ENCODE measurements at regions not wholly inside any gene's neighbourhood (a gene's known extent, or its start where the extent isn't known, plus 50 kb on each side); places are given as distances from the start of the nearest gene placed in this dataset.
"Not testable (repeated sequence)": the region's sequence is repeated elsewhere in the genome, so short reads cannot be mapped to it uniquely, and the experiment has no call there.

DNA sequence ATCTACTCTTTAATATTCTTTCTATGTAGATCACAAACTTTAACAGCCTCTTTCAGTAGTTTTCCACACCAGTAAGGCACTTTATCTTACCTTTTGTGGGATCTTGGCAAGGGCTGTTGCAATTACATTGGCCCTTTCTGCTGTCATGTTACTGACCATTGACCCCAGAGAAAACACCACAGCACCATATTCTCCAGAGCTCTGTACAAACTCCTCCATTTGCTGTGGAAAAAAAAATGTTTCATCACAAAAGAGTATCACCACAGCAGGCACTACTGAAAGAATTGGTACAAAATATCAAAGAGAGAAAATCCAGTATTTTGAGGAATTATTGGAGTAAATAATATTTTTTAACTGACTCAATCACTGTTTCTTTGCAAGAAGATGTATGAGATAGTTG lies 62.3 kb upstream of the UGT2A3 start:
- not testable (repeated sequence) for H3K9me3 Mint-ChIP-seq (ENCODE audit: unreplicated experiment); H3K27me3 Mint-ChIP-seq (ENCODE audit: unreplicated experiment); H3K4me1 Mint-ChIP-seq (ENCODE audit: unreplicated experiment); H3K36me3 Mint-ChIP-seq (ENCODE audit: low read depth, unreplicated experiment); H3K4me3 Mint-ChIP-seq (ENCODE audit: unreplicated experiment); DNase-seq (ENCODE audit: low spot score); H3K27ac Mint-ChIP-seq (ENCODE audit: unreplicated experiment)

DNA sequence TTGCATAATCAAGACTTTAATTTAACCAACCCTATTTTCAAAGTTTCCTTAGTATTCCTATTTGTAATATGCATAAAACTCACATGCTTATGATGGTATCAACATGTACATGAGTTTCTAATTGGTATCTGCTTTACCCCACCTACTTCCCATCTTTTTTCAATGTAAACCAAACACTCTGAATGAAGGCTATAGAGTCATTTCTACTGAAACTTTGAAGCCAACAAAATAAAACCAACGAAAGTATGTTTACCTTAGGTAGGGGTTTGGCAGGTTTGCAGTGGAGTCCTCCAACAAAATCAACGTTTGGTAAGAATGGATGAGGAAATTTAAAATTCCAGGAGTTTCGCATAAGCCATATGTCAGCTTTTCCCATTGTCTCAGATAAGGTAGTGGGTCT lies 66.4 kb upstream of the UGT2A3 start:
- not testable (repeated sequence) for H3K27ac Mint-ChIP-seq (ENCODE audit: unreplicated experiment); DNase-seq (ENCODE audit: low spot score); H3K9me3 Mint-ChIP-seq (ENCODE audit: unreplicated experiment); H3K36me3 Mint-ChIP-seq (ENCODE audit: low read depth, unreplicated experiment); H3K27me3 Mint-ChIP-seq (ENCODE audit: unreplicated experiment); H3K4me1 Mint-ChIP-seq (ENCODE audit: unreplicated experiment); H3K4me3 Mint-ChIP-seq (ENCODE audit: unreplicated experiment)

DNA sequence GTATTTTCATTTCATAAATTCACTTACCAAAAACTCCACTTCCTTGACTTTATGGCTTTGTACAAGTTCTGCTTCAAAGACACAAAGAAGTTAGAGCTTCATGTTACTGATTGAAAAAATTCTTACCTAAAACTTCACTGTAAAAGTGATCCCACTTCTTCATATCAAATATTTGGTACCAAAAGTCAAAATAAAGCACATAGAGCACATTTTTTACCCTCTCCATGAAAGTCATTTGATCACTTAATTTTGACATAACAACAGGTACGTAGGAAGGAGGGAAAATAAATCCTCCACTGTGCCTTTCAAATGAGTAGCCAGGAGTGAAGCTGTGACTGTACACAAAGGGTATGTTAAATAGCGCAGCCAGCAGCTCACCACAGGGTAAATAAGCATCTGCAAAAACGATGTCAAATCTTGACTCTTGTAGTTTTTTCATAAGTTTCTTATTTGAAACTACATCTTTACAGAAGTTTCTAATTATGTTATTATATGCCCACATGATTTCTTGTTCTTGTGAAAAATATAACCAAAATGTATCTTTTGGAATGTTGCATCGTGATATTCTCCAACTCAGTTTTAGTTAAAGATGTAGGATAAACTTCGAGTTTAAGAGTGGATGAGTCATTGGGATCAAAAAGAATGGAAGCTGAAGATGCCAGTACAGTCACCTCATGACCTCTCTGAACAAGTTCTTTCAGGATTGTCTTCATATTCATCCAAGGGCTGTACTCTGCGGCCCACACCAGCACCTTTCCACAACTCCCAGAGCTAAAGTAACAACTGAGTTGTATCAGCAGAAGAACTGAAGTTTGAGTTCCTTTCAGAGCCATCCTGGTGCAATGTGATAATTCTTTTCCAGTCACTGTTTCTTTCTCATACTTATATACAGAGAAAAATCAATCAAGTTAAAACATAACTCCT lies 68.2 kb upstream of the UGT2A3 start:
- not testable (repeated sequence) for H3K36me3 Mint-ChIP-seq (ENCODE audit: low read depth, unreplicated experiment); H3K9me3 Mint-ChIP-seq (ENCODE audit: unreplicated experiment); H3K4me1 Mint-ChIP-seq (ENCODE audit: unreplicated experiment); H3K27me3 Mint-ChIP-seq (ENCODE audit: unreplicated experiment); DNase-seq (ENCODE audit: low spot score); H3K4me3 Mint-ChIP-seq (ENCODE audit: unreplicated experiment); H3K27ac Mint-ChIP-seq (ENCODE audit: unreplicated experiment)

DNA sequence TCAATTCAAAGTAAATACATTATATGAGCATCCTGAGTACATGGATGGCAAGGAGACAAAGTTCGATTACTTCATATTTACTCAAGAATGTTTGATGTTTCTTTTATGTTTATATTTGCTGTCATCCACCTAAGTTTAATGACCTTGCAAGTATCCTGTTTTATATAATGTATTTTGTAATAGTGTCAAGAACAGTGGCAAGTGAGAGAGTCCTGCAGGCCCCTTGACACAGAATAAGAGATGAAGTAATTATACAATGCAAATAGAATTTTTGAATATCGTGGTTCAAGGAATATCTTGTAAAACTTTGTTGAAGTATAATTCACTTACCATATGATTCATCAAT lies 68.8 kb upstream of the UGT2A3 start:
- H3K27me3 Mint-ChIP-seq (ENCODE audit: unreplicated experiment); H3K9me3 Mint-ChIP-seq (ENCODE audit: unreplicated experiment); H3K4me3 Mint-ChIP-seq (ENCODE audit: unreplicated experiment); H3K27ac Mint-ChIP-seq (ENCODE audit: unreplicated experiment); H3K4me1 Mint-ChIP-seq (ENCODE audit: unreplicated experiment); H3K36me3 Mint-ChIP-seq (ENCODE audit: low read depth, unreplicated experiment); DNase-seq (ENCODE audit: low spot score): not testable (repeated sequence)

DNA sequence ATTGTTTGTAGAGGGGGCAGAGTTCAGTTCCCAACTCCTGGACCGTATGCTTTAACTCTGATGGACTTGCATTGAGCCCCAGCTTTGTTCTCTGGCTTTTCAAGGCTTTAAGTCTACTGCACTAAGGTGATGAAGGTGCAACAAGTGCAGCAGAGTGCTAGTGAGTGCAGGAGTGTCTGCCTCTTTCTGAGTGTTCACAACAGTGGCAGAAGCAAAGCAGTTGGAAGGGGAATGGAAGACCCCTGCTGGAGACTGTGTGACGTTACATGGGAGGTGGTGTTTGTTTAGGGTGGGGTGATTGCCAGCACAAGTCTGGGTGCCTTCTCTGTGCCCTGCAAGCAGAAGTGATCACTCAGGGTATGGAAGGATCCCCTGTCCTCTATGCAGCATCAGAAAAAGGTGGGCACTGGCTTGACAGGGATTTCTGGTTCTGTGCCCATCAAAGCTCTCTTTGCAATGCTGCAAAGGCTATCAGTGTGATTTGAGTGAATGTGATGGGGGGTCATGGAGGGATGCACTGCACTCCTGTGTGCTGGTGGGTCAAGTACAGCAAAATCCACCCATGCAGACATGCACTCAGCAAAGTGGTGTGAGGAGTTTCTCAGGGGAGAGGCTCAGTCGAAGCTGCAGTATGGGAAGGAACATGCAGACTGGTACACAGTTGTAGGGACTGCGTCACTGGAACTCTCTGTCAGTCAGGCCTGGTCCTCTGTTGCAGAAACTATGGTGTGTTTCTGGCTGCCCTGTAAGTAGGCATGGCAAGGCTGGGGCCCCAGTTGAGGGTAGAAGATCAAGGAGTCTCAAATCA lies 70.9 kb upstream of the UGT2B7 start:
- Mint-ChIP-seq H3K36me3 (ENCODE audit: low read depth, unreplicated experiment) (no peaks in the 10 kb centered on the region), H3K4me3 (ENCODE audit: unreplicated experiment) (no peak overlapping the region), H3K27me3 (ENCODE audit: unreplicated experiment) (peaks cover 1% of the 10 kb centered on the region), H3K9me3 (ENCODE audit: unreplicated experiment) (no peaks in the 10 kb centered on the region), H3K4me1 (ENCODE audit: unreplicated experiment) (no peaks in the 10 kb centered on the region), H3K27ac (ENCODE audit: unreplicated experiment) (no peak overlapping the region)
- peak; percentile 15 for DNase-seq (ENCODE audit: low spot score)
- TF ChIP-seq, protein P1, sequence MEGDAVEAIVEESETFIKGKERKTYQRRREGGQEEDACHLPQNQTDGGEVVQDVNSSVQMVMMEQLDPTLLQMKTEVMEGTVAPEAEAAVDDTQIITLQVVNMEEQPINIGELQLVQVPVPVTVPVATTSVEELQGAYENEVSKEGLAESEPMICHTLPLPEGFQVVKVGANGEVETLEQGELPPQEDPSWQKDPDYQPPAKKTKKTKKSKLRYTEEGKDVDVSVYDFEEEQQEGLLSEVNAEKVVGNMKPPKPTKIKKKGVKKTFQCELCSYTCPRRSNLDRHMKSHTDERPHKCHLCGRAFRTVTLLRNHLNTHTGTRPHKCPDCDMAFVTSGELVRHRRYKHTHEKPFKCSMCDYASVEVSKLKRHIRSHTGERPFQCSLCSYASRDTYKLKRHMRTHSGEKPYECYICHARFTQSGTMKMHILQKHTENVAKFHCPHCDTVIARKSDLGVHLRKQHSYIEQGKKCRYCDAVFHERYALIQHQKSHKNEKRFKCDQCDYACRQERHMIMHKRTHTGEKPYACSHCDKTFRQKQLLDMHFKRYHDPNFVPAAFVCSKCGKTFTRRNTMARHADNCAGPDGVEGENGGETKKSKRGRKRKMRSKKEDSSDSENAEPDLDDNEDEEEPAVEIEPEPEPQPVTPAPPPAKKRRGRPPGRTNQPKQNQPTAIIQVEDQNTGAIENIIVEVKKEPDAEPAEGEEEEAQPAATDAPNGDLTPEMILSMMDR (IDR thresholded peaks at IDR 0.05; ENCODE audit: unreplicated experiment) = peak; percentile 52

DNA sequence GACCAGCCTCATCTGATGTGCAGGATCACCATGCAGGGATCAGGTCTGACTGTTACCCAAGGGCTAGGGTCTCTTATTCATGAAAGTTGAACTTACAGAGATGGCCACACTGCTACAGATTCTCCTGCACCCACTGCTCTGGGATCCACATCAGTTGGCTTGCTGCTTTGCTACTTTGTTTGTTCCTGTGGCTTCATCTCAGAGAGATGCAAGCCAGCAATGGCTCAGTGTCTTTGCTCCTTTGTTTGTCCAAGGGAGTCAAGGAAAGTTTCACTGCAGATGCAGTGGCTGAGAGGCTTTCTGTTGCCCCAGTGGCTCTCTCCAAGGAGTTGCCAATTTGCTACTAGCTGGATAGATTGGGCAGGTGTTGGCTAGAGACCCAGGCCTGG lies 70.3 kb upstream of the UGT2B7 start:
- Mint-ChIP-seq H3K36me3 (ENCODE audit: low read depth, unreplicated experiment) (no peaks in the 10 kb centered on the region), H3K27me3 (ENCODE audit: unreplicated experiment) (peaks cover 1% of the 10 kb centered on the region), H3K9me3 (ENCODE audit: unreplicated experiment) (no peaks in the 10 kb centered on the region), H3K4me1 (ENCODE audit: unreplicated experiment) (no peaks in the 10 kb centered on the region), H3K4me3 (ENCODE audit: unreplicated experiment) (no peak overlapping the region), H3K27ac (ENCODE audit: unreplicated experiment) (no peak overlapping the region)
- TF ChIP-seq, protein P1 (IDR thresholded peaks at IDR 0.05; ENCODE audit: unreplicated experiment) = no peak
- DNase-seq (ENCODE audit: low spot score) = no peak

DNA sequence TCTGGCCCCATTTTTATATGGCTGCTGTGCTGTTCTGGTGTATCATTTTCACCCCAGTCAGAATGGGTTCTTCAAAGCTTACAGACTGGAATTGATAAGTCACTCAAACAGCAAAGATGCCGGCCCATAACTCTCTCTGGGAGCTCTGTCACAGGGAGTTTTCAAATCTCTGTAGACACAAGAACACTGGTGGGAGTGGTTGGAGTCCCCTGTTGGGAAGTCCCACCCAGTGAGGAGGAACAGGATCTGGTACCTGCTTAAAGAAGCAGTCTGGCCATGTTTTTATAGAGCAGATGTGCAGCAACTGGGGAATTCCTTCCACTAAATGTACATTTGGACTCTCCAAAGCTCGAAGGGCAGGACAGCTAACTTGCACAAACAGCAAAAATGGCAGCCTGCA lies 69.3 kb upstream of the UGT2B7 start:
- DNase-seq (ENCODE audit: low spot score) = no peak
- H3K27ac Mint-ChIP-seq (ENCODE audit: unreplicated experiment) = no peak overlapping the region

More for the DNA sequence above, 69.3 kb upstream of the UGT2B7 start:
- TF ChIP-seq, protein P1 (IDR thresholded peaks at IDR 0.05; ENCODE audit: unreplicated experiment) = no peak
- H3K4me1 Mint-ChIP-seq (ENCODE audit: unreplicated experiment) = no peaks in the 10 kb centered on the region
- peaks cover 1% of the 10 kb centered on the region for H3K27me3 Mint-ChIP-seq (ENCODE audit: unreplicated experiment)
- H3K36me3 Mint-ChIP-seq (ENCODE audit: low read depth, unreplicated experiment) = no peaks in the 10 kb centered on the region
- no peaks in the 10 kb centered on the region for H3K9me3 Mint-ChIP-seq (ENCODE audit: unreplicated experiment)
- no peak overlapping the region for H3K4me3 Mint-ChIP-seq (ENCODE audit: unreplicated experiment)

Measured in endothelial cell (in vitro differentiated cells).